GM04504 (cell line): ENCODE measurements at regions not wholly inside any gene's neighbourhood (a gene's known extent, or its start where the extent isn't known, plus 50 kb on each side); places are given as distances from the start of the nearest gene placed in this dataset.

Source experiments
- DNase-seq: peaks from one replicate; pipeline ENCODE4 v3.0.0-alpha.2; 2012; ENCODE audit warnings: low read depth

- DNase-seq = no peak
These were observed 511.6 kb upstream of the CELF4 start for GRCh38 chr18:38077229-38077628.

- no peak for DNase-seq
These were observed 510.9 kb upstream of the CELF4 start for GRCh38 chr18:38076346-38077070.

- no peak for DNase-seq
These were observed 508.8 kb upstream of the CELF4 start for GRCh38 chr18:38074298-38074876.

- DNase-seq = no peak
These were observed 502.2 kb upstream of the CELF4 start for GRCh38 chr18:38067821-38068220.

GRCh38 chr18:38067086-38067485 lies 501.5 kb upstream of the CELF4 start:
- DNase-seq = no peak

GRCh38 chr18:38052879-38053590 lies 487.4 kb upstream of the CELF4 start:
- DNase-seq = no peak

- DNase-seq = no peak
These were observed 482.2 kb upstream of the CELF4 start for GRCh38 chr18:38047820-38048219.

GRCh38 chr18:38046651-38047050 lies 481.1 kb upstream of the CELF4 start:
- no peak for DNase-seq

GRCh38 chr18:38045845-38046244 lies 480.2 kb upstream of the CELF4 start:
- no peak for DNase-seq

- DNase-seq = no peak
These were observed 476.8 kb upstream of the CELF4 start for GRCh38 chr18:38042211-38042890.

GRCh38 chr18:38038242-38038641 lies 472.6 kb upstream of the CELF4 start:
- DNase-seq = no peak

- no peak for DNase-seq
These were observed 469.6 kb upstream of the CELF4 start for GRCh38 chr18:38035193-38035592.

GRCh38 chr18:38033282-38033681 lies 467.7 kb upstream of the CELF4 start:
- no peak for DNase-seq

- DNase-seq = no peak
These were observed 466.9 kb upstream of the CELF4 start for GRCh38 chr18:38032516-38032915.

- no peak for DNase-seq
These were observed 463.3 kb upstream of the CELF4 start for GRCh38 chr18:38028946-38029345.

- DNase-seq = no peak
These were observed 459.9 kb upstream of the CELF4 start for GRCh38 chr18:38025433-38026038.

- DNase-seq = no peak
These were observed 458.3 kb upstream of the CELF4 start for GRCh38 chr18:38023871-38024270.

- DNase-seq = no peak
These were observed 456.6 kb upstream of the CELF4 start for GRCh38 chr18:38022234-38022633.

GRCh38 chr18:38019292-38019691 lies 453.7 kb upstream of the CELF4 start:
- no peak for DNase-seq

- DNase-seq = no peak
These were observed 445.6 kb upstream of the CELF4 start for GRCh38 chr18:38010971-38011857.

- DNase-seq = no peak
These were observed 444.4 kb upstream of the CELF4 start for GRCh38 chr18:38010037-38010436.
